OCI-LY1 (cell line): ENCODE measurements at regions not wholly inside any gene's neighbourhood (a gene's known extent, or its start where the extent isn't known, plus 50 kb on each side); places are given as distances from the start of the nearest gene placed in this dataset.

ENCODE experiments used
- EZH2 ChIP-seq: fragments of 200-600 bp; sonication (generic), shearing (Covaris generic); IDR thresholded peaks from 2 replicates; pipeline ENCODE4 v1.8.0; 2017; ENCODE audit warnings: borderline replicate concordance, mixed run types, mild to moderate bottlenecking, antibody characterized with exemption, low read length, moderate library complexity, mixed read lengths
- TF ChIP-seq, protein P1 (sequence below): fragments of 200-600 bp; sonication (generic), shearing (Covaris generic); IDR thresholded peaks from 2 replicates; pipeline ENCODE4 v1.5.1; 2017; ENCODE audit warnings: mild to moderate bottlenecking, antibody characterized with exemption, low read length, moderate library complexity, mixed read lengths

- TF ChIP-seq, protein P1, sequence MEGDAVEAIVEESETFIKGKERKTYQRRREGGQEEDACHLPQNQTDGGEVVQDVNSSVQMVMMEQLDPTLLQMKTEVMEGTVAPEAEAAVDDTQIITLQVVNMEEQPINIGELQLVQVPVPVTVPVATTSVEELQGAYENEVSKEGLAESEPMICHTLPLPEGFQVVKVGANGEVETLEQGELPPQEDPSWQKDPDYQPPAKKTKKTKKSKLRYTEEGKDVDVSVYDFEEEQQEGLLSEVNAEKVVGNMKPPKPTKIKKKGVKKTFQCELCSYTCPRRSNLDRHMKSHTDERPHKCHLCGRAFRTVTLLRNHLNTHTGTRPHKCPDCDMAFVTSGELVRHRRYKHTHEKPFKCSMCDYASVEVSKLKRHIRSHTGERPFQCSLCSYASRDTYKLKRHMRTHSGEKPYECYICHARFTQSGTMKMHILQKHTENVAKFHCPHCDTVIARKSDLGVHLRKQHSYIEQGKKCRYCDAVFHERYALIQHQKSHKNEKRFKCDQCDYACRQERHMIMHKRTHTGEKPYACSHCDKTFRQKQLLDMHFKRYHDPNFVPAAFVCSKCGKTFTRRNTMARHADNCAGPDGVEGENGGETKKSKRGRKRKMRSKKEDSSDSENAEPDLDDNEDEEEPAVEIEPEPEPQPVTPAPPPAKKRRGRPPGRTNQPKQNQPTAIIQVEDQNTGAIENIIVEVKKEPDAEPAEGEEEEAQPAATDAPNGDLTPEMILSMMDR, result no peak
- TF ChIP-seq EZH2, result no peak
Measured at GRCh38 chr1:103900005-103900404, 150.3 kb downstream of the AMY1C start.
